Stimulated activated naive CD8-positive, alpha-beta T cell treated with anti-CD3 and anti-CD28 coated beads, Interleukin-15, amount 100 ng/mL, for 72 hours (primary cell): ENCODE measurements at regions not wholly inside any gene's neighbourhood (a gene's known extent, or its start where the extent isn't known, plus 50 kb on each side); places are given as distances from the start of the nearest gene placed in this dataset.

ENCODE experiments used
- ATAC-seq: fragments of 150-1000 bp; cut with Tn5 transposase; 2 replicates; pipeline ENCODE4 v1.10.0; 2021; ENCODE audit warnings: mild to moderate bottlenecking, moderate library complexity
- DNase-seq, 2 donors: peaks; one replicate each; pipeline ENCODE4 v3.0.0; 2021 to 2022
- H3K27ac Mint-ChIP-seq, 2 donors: one replicate each; pipeline ENCODE4 v1.8.0; 2022; ENCODE audit warnings: mild to moderate bottlenecking in 2 of 2, mixed read lengths in 2 of 2, moderate library complexity in 2 of 2
- H3K27me3 Mint-ChIP-seq: one replicate; pipeline ENCODE4 v1.8.0; 2022; ENCODE audit warnings: mixed read lengths
- H3K4me1 Mint-ChIP-seq: one replicate; pipeline ENCODE4 v1.8.0; 2022; ENCODE audit warnings: mild to moderate bottlenecking, mixed read lengths
- H3K4me3 Mint-ChIP-seq, 2 donors: one replicate each; pipeline ENCODE4 v1.8.0; 2022; ENCODE audit warnings: mild to moderate bottlenecking in 2 of 2, mixed read lengths in 2 of 2, moderate library complexity in 1 of 2
- H3K9me3 Mint-ChIP-seq, 2 donors: one replicate each; pipeline ENCODE4 v1.8.0; 2022; ENCODE audit warnings: mixed read lengths in 2 of 2

- no peak overlapping the region for H3K27ac Mint-ChIP-seq
- H3K4me1 Mint-ChIP-seq: peaks cover 10% of the 10 kb centered on the region
- H3K27me3 Mint-ChIP-seq: peaks cover 2% of the 10 kb centered on the region
- ATAC-seq (no peak), DNase-seq (no peak)
- no peaks in the 10 kb centered on the region for H3K9me3 Mint-ChIP-seq
- no peak overlapping the region for H3K4me3 Mint-ChIP-seq
Observed at GRCh38 chr5:103357636-103358035, 99.1 kb downstream of the MACIR start.

GRCh38 chr5:103356350-103357091, 98.0 kb downstream of the MACIR start:
- no peak overlapping the region for H3K4me3 Mint-ChIP-seq
- H3K27me3 Mint-ChIP-seq: peaks cover 14% of the 10 kb centered on the region
- peak; percentile 78 for ATAC-seq
- H3K9me3 Mint-ChIP-seq: no peaks in the 10 kb centered on the region
- no peak for DNase-seq
- peaks cover 10% of the 10 kb centered on the region for H3K4me1 Mint-ChIP-seq
- no peak overlapping the region for H3K27ac Mint-ChIP-seq

- no peaks in the 10 kb centered on the region for H3K9me3 Mint-ChIP-seq
- DNase-seq: no peak
Observed at GRCh38 chr5:103355579-103355978, 97.0 kb downstream of the MACIR start.

GRCh38 chr5:103354446-103354845, 95.9 kb downstream of the MACIR start:
- H3K4me3 Mint-ChIP-seq: no peak overlapping the region
- ATAC-seq: no peak
- H3K4me1 Mint-ChIP-seq: peaks cover 10% of the 10 kb centered on the region
- no peaks in the 10 kb centered on the region for H3K9me3 Mint-ChIP-seq
- DNase-seq: no peak
- peaks cover 24% of the 10 kb centered on the region for H3K27me3 Mint-ChIP-seq
- H3K27ac Mint-ChIP-seq: no peak overlapping the region

More at GRCh38 chr5:103355579-103355978, 97.0 kb downstream of the MACIR start:
- Mint-ChIP-seq H3K27me3 (peaks cover 18% of the 10 kb centered on the region), H3K27ac (no peak overlapping the region), H3K4me1 (peaks cover 10% of the 10 kb centered on the region), H3K4me3 (no peak overlapping the region)
- ATAC-seq: no peak

GRCh38 chr5:103353581-103353980, 95.0 kb downstream of the MACIR start:
- peaks cover 32% of the 10 kb centered on the region for H3K27me3 Mint-ChIP-seq
- no peak overlapping the region for H3K27ac Mint-ChIP-seq
- peaks cover 10% of the 10 kb centered on the region for H3K4me1 Mint-ChIP-seq
- ATAC-seq (no peak), DNase-seq (no peak)
- no peak overlapping the region for H3K4me3 Mint-ChIP-seq
- no peaks in the 10 kb centered on the region for H3K9me3 Mint-ChIP-seq

- H3K4me1 Mint-ChIP-seq: no peaks in the 10 kb centered on the region
- H3K27ac Mint-ChIP-seq: no peak overlapping the region
- no peak overlapping the region for H3K4me3 Mint-ChIP-seq
- no peak for DNase-seq
- H3K27me3 Mint-ChIP-seq: peaks cover 41% of the 10 kb centered on the region
- H3K9me3 Mint-ChIP-seq: no peaks in the 10 kb centered on the region
- ATAC-seq: no peak
Observed at GRCh38 chr5:103347716-103348423, 89.3 kb downstream of the MACIR start.

- no peak overlapping the region for H3K27ac Mint-ChIP-seq
- no peak overlapping the region for H3K4me3 Mint-ChIP-seq
- DNase-seq: no peak
- H3K27me3 Mint-ChIP-seq: peaks cover 25% of the 10 kb centered on the region
- no peaks in the 10 kb centered on the region for H3K4me1 Mint-ChIP-seq
- H3K9me3 Mint-ChIP-seq: peaks cover 0 to 5% of the 10 kb centered on the region in 2 donors
- no peak for ATAC-seq
Observed at GRCh38 chr5:103346162-103346748, 87.7 kb downstream of the MACIR start.

- no peak for ATAC-seq
- H3K4me1 Mint-ChIP-seq: no peaks in the 10 kb centered on the region
Observed at GRCh38 chr5:103345461-103345860, 86.9 kb downstream of the MACIR start.

GRCh38 chr5:103340717-103341388, 82.3 kb downstream of the MACIR start:
- no peak overlapping the region for H3K27ac Mint-ChIP-seq
- peak; percentile 73 for ATAC-seq
- no peak overlapping the region for H3K4me3 Mint-ChIP-seq
- peaks cover 21% of the 10 kb centered on the region for H3K27me3 Mint-ChIP-seq
- H3K9me3 Mint-ChIP-seq: peaks cover 0 to 5% of the 10 kb centered on the region in 2 donors
- DNase-seq: no peak
- no peaks in the 10 kb centered on the region for H3K4me1 Mint-ChIP-seq

More at GRCh38 chr5:103345461-103345860, 86.9 kb downstream of the MACIR start:
- H3K27ac Mint-ChIP-seq: no peak overlapping the region
- H3K27me3 Mint-ChIP-seq: peaks cover 23% of the 10 kb centered on the region
- peaks cover 0 to 5% of the 10 kb centered on the region in 2 donors for H3K9me3 Mint-ChIP-seq
- no peak overlapping the region for H3K4me3 Mint-ChIP-seq
- no peak for DNase-seq

- no peak overlapping the region for H3K27ac Mint-ChIP-seq
- no peaks in the 10 kb centered on the region for H3K4me1 Mint-ChIP-seq
- peaks cover 21% of the 10 kb centered on the region for H3K27me3 Mint-ChIP-seq
- no peak for DNase-seq
- ATAC-seq: no peak
- H3K9me3 Mint-ChIP-seq: peaks cover 0 to 5% of the 10 kb centered on the region in 2 donors
- H3K4me3 Mint-ChIP-seq: no peak overlapping the region
Observed at GRCh38 chr5:103340132-103340531, 81.6 kb downstream of the MACIR start.

- Mint-ChIP-seq H3K4me1 (no peaks in the 10 kb centered on the region), H3K27ac (no peak overlapping the region), H3K4me3 (no peak overlapping the region), H3K27me3 (peaks cover 12% of the 10 kb centered on the region), H3K9me3 (no peaks in the 10 kb centered on the region)
- ATAC-seq (no peak), DNase-seq (no peak)
Observed at GRCh38 chr5:103336941-103337340, 78.4 kb downstream of the MACIR start.

- peaks cover 20% of the 10 kb centered on the region for H3K27me3 Mint-ChIP-seq
Observed at GRCh38 chr5:103333376-103333775, 74.8 kb downstream of the MACIR start.

GRCh38 chr5:103330875-103331274, 72.3 kb downstream of the MACIR start:
- H3K4me3 Mint-ChIP-seq: no peak overlapping the region
- no peak overlapping the region for H3K27ac Mint-ChIP-seq
- DNase-seq (no peak), ATAC-seq (no peak)
- H3K4me1 Mint-ChIP-seq: no peaks in the 10 kb centered on the region
- peaks cover 22% of the 10 kb centered on the region for H3K27me3 Mint-ChIP-seq
- no peaks in the 10 kb centered on the region for H3K9me3 Mint-ChIP-seq

More at GRCh38 chr5:103333376-103333775, 74.8 kb downstream of the MACIR start:
- H3K4me3 Mint-ChIP-seq: no peak overlapping the region
- H3K4me1 Mint-ChIP-seq: no peaks in the 10 kb centered on the region
- no peaks in the 10 kb centered on the region for H3K9me3 Mint-ChIP-seq
- H3K27ac Mint-ChIP-seq: no peak overlapping the region
- DNase-seq (no peak), ATAC-seq (no peak)
